ENCODE measurements at regions not wholly inside any gene's neighbourhood (a gene's known extent, or its start where the extent isn't known, plus 50 kb on each side); places are given as distances from the start of the nearest gene placed in this dataset.

DNA sequence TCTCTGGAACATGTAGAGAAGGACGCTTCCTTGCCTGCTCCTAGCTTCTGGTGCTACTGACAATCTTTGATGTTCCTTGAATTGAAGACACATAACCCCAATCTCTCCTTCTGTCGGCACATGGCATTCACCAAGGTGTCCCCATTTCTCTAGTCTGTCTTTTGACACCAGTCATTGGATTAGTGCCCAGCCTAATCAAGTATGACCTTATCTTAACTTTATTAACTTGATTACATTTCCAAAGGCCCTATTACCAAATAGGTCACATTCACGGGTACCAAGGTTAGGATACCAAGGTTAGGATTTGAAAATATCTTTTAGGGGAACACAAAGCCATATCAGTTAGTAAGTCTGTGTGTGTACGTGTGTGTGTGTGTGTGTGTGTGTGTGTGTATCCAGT is 377.9 kb downstream of the CMPK2 start:
- no peak for DNase-seq

DNA sequence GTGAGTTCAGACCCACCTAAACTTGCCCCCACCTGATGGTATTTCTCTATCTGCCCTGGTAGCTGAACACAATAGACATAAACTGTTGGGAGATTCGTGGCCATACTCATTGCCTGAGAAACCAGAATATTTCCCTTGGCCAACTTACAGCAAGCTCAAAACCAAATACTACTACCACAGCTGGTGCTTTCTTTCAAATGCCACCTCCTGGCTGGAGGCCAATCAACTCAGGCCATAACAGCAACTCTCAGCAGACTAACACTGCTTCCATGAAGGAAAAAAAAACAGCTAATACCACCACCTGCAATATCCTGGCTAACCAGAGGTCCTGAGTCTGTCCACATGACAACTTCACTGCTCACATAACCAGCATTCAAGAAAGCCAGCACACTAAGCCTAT is 373.1 kb downstream of the CMPK2 start:
- no peak for DNase-seq

DNA sequence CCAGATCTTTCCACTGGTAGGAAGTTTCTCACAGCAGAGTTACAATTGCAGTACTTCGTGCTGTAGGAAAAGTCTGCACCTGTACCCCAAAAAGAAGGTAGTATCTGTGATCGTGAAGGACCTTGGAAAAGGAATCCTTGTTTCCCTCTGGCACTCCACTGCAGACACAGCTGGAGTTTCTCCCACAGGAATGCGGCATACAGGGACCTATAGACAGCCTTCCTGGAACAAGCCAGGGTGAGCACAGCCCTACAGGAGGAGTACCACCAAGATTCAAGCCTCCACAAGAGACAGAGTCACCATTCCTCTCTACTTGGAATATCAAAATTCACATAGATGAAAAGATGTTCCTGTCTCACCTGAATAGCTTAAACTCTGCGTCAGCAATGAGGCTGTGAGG is 372.4 kb downstream of the CMPK2 start:
- DNase-seq: no peak

DNA sequence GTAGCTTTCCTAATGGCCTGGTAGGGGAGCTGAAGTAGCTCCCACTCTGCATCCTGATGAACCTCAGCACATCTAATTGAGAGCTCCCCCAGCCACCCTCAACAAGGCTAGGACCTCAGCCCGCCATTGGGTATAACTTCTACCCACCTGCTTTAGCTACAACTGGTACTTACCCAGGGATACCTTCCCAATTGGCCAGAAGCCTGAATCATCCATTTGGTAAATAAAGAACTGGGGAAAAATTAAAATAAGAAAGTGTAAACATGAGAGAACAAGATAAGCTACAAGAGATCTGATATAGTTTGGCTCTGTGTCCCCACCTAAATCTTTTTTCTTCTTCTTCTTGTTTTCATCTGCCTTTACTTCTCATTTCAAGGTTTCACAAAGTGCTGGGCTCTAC is 372.0 kb downstream of the CMPK2 start:
- no peak for DNase-seq

DNA sequence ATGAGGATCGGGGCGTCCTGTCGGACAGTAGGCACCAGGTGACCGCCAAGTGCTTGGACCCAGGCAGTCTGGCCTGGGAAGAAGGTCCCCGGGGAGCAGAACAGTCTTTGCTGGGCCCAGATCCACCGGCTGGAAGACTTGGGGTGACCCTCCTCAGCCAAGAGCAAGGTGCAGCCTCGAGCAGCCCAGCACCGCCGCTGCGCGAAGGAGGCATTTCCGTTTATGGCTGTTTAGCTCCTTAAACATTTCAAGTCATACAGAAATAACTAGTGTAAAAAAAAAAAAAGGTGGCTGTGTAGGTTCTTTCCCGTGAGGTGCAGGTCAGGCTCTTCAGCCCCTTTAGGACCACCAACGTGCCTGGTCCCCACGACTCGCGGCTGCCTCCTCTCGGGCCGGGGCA is 370.2 kb downstream of the CMPK2 start:
- no peak for DNase-seq

DNA sequence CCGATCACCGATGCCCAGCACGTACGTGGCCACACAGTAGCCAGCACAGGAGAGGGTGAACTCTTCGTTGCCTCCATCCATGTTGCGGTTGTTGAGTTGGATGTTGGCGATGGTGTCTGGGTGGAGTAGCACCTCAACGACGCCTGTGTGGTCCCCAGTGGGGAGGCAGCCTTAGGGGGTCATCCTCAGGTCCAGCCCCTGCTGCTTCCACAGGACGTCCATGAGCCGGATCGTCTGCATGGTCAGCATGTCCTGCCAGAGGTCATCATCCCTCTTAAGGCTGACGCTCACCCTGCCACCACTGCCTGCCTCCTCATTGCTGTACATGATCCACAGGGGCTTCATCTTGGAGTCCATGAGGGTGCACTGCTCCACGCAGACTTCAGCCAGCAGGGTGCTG is 369.3 kb downstream of the CMPK2 start:
- no peak for DNase-seq

DNA sequence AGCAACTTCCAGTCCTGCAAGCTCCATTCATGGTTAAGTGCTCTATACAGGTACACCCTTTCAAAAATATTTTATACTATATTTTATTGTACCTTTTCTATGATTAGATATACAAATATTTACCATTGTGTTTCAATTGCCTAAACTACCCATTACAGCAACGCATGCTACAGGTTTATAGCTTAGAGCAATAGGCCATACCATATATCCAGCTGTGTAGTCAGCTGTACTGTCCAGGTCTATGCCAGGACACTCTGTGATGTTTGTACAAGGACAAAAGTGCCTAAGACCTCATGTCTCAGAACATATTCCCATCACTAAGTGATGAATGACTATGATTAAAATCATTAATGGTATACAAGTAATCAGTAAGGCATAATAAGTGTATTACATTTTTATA is 368.7 kb downstream of the CMPK2 start:
- no peak for DNase-seq

DNA sequence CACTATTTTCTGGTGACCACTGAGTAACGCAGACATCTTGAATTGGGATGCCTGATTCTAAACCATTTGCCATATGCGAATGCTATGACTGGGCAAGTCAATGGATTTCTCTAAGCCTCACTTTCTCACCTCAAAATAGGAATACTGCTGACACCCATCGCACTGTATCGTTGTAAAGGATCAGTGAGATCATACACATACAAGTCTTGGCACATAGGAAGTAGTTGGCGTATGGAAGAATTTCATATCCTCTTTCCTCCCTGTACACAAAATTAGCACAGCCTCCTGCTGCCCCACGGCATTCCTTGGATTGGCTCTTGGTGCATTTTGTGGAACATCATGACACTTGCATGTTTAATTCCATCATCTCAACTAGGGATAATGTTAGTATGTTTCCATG is 366.9 kb downstream of the CMPK2 start:
- no peak for DNase-seq

DNA sequence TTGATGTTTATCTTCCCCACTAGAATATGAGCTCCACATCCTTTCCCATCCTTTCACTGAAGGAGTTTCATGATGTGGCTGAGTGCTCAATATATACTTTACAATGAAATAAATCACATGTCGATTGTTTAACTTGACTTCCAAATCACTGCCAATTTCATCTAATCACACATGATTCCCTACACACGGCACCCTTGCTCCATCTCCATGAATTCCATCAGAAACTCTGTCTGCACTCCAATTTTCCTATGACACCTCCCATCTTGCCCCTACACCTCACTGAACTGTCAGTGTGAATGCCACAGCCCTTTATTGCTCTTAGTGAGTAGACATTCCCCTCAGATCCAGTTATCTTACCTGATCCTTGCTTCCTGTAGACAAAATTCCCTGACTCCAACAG is 366.0 kb downstream of the CMPK2 start:
- DNase-seq: no peak

DNA sequence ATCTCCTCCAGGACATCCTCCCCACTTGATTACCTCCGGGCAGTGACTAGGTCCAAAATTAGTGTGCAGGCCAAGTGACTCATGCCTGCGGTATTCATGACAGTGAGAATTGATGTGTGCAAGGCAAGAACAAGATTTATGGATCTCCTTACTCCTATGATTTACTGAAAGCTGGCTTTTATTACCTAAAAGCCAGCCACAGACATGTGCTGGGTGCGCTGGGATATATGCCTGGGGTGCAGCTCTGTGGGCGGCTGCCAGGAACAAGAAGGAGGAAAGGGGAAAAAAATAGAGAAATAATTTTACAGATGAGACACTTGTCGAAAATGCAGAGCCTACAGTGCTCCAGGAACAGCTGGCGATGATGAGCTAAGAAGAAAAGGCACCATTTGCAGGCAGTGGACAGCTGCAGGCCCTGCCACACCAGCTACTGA is 359.3 kb downstream of the CMPK2 start:
- DNase-seq: no peak

DNA sequence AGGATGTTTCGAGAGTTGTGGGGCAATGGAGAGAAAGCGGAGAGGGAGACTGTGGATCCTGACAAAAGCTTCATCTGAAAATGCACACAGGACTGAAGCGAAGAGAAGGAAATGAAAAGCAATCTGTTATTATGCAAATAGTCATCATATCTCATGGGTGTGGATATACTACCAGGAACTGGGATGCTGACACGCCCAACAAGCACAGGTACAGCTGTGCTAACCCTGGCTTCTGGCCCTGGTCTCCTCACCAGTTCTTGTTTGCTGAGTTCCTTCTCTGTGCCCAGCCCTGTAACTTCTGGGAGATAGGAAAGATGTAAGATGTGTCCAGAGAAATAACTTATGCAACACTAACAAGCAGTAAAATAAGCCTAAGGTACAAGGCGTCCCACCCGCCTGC is 358.8 kb downstream of the CMPK2 start:
- DNase-seq: no peak

DNA sequence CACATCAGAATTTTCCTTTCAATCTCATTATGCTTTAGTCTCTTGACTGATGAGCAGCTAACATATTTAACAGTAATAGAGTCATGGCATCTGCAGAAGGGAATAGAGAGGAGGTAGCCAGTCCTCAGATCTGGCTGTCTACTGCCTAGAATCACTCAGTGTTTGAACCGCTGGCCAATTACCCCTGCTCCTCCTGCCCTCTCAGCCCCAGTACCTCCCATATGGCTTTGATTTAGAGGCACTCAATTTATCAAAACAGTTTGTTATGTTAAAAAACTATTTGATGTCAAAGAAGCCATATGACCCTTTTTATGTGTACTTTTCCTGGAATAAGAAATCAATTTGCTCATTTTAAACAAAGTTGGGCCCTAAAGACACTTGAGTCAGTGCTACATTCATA is 355.2 kb downstream of the CMPK2 start:
- no peak for DNase-seq

DNA sequence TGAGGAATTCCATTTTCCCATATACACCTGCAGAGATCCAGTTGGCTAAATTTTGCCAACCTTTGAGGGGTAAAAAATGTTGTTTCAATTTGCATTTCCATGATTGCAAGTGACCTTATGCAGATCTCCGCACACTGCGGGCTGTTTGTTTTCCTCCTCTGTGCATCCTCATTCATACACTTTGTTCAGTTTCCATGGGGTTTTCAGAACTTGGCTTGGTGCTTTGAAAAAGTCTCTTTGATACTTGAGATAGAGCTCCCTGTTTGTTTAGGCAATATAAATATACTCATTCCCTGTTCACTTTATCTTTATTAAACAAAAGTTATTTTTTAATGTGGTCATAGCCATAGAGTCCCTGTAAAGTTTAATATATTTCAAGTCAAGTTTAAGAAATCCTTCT is 353.1 kb downstream of the CMPK2 start:
- no peak for DNase-seq

DNA sequence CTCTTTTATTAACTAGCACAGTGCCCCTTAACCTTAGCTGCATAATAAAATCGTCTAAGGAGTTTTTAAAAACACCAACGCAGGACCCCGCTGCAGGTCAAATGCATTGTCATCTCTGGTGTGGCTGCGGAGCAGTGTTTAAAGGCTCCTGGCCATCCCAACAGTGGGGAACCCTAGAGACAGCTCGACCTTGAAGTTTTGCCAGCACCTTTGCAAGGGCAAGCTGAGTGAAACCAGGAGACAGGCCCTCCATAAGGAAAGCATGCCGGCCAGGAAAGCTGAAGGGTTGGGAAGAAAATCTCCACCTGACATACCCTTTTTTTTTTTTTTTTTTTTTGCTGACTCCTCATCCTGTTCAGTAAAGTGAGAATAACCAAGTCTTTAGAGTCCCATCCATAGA is 349.0 kb downstream of the CMPK2 start:
- no peak for DNase-seq

DNA sequence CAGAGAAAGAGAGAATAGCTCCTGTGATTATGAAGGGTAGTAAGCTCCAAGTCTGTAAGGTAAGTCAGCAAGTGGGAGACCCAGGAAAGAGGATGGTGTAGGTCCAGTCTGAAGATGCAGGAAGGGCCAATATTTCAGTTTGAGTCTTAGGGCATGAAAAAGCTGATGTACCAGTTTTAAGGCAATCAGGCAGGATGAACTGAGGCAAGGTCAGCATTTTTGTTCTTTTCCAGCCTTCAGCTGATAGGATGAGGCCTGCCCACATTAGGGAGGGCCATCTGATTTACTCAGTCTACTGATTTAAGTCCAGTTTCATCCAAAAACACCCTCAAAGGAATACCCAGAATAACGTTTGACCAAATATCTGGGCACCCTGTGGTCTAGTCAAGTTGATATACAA is 347.3 kb downstream of the CMPK2 start:
- DNase-seq: no peak

DNA sequence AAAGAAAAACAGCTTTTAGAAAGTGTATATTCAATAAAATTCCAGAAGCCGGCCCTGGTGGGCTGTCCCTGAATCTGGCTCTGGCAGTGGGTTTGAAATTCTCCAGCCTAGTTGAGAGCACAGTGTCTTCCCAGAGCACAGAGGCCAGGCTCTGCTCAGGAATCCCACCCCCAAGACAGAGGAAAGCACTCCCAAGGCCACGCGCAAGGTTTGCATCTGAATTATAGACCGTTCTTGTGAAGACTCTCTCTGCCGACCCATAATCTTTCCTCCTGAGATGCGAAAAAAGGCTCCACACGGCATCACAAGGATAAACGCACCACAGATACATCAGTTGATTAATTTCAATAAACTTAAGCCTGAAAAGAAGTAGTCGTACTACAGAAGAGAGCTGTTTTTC is 342.2 kb downstream of the CMPK2 start:
- no peak for DNase-seq

DNA sequence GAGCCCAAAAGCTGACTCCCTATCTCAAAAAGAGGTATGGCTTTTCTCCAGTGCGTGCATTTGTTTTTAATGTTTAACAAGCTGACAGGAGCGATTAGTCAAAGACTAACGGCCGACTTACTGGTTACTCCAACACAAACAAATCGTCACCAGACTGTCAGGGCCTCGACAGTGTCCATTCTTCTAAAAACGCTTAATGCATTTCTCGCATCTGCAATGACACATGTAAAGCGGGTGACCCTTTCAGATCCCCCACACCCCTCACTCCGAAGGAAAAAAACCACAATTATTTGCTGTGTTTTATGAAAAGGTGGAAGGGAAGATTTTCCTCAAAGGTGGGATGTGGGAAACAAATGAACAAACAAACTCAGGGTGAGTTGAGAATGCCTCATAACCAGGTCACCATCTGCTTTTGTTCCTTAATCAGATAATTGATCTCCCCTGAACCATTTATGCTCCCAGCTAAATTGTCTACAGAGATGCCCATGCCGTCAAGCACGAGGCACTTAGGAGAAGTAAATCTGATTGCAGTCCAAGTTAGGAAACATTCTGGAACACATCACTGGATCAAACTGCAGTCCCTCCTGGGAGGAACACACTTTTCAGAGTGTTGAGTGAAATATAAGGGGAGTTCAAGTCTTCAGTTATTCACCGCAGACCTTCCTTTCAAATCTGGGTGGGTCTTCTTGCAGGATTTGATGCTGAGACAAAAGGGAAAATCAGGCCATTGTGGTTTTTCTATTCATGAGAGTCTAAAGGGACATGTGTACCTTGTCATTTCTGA is 340.8 kb downstream of the CMPK2 start:
- no peak for DNase-seq

DNA sequence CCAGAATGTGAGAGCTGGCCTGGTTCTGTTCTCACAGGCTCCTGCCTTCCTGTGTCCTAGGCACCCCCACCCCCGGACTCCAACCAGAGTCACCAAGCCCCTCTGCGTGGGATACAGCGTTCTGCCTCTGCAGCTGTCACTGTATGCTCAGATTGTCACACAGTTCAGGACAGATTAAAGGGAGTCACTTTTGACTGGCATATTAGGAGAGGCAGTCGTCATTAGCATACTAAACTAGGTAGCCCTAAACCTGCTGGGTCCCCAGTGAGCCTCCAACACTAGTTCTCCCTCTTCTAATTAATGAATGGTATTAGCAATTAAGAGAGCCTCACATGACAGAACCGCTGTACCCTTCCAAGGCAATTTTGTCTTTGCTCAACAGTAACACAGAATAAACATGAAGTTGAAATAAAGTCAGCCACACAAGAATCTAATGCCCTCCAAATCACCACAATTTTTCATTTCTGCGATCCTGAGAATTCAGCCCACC is 340.2 kb downstream of the CMPK2 start:
- DNase-seq: no peak

DNA sequence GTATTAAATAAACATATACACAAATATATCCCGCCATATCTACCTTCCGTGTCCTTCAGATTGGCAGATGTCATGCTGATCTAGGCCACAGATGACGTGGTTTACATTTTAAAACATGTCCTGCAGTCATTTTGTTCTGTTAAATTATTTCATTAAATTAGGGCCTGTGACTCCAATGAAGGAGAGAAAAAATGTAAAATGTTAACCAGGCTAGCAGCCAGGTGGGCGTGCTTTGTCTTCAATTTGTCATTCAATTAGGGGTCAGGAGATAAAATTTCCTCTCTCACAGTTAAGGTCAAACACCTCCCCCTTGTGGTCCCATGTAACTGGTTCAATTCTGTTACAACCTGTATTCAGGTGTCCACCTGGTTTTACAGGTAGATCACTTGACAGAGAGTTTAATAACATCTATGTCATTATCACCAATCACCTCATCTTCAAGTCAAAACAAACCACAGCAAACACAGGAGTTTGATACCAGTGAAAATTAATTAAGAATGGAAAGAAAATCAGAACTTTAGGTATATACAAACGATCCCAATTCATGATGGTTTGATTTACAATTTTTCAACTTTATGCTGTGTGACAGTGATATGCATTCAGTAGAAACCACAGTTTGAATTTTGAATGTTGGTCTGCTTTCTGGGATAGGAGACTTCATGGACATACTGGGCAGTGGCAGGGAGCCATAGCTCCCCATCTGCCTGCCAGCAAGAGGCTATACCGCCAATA is 339.4 kb downstream of the CMPK2 start:
- DNase-seq: no peak

DNA sequence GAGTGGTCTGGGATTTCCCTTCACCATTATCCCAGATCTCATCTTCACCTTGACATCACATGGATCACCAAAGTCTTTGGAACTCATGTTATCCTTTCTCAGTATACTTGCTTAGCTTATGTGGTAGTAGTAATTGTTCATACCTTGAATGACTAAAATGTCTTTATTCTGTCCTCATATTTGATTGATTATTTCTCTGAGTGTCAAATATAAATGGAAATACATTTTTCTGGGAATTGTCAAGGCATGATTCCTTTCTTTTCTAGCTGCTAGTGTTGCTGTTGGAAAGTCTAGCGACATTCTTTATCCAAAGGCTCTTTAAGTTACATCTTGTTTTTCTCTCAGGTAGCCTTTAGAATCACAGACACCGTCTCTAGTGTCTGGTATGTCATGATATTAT is 334.4 kb downstream of the CMPK2 start:
- no peak for DNase-seq

DNA sequence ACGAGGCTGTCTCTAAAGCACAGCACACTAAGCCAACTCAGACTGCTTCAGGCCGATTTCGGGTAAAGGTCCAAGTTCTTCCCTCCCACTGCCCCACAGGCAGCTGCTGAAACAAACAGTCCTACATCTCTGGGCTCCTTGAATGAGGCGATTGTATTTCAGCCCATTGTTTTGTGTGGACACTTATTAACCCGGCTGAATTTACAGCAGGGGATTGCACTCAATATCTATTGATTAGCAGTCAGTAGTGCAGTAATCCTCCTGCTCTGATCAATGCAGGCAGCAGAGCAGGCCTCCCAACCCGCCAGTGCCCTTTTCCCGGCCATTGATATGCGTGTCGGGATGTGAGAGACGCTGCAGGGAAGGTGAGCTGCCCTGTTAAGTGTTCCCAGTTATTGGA is 330.1 kb downstream of the CMPK2 start:
- no peak for DNase-seq

DNA sequence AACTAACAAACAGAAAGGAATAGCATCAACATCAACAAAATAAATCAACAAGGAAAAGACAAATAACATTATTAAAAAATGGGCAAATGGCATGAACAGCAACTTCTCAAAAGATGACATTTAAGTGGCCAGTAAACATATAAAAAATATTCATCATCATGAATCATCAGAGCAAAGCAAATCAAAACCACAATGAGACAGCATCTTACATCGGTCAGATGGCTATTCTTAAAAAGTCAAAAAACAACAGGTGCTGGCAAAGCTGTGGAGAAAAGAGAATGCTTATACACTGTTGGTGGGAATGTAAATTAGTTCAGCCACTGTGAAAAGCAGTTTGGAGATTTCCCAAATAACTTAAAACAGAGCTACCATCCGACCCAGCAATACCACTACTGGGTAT is 327.1 kb downstream of the CMPK2 start:
- DNase-seq: no peak

DNA sequence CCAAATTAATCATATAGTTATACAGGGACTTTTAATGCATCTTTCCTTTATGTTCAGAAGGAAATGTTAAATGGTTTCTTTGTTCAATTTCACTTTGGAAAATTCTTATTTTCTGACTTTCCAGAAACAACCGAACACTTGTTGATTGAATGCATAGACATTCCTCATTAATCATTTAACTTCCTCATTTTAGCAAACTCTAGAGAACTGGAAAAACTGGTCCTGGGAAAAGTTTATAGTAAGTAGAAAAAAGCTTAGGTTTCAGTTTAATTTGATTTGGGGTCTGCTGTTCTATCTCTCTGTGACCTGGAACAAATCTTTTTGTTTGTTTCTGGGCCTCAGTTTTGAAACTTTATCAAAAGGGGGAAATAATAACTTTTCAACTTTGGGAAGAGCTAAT is 320.4 kb downstream of the CMPK2 start:
- no peak for DNase-seq

DNA sequence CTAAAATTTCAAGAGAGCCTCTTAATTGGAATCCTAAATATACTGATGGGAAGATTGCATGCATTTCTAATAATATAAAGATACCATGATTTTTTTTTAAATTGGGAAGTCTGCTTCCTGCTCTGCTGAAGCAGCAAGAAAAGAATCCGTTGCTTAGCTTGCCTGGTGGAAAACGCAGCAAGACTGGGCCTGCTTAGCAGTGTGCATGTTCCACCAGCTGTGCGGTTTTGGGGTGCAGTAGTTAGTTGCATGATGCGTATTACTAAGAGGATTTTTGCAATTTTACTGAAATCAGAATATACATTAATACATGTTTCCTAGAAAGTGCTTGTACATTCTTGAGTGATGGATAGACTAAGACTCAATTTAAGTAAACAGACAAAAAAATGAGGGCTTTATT is 319.9 kb downstream of the CMPK2 start:
- no peak for DNase-seq

DNA sequence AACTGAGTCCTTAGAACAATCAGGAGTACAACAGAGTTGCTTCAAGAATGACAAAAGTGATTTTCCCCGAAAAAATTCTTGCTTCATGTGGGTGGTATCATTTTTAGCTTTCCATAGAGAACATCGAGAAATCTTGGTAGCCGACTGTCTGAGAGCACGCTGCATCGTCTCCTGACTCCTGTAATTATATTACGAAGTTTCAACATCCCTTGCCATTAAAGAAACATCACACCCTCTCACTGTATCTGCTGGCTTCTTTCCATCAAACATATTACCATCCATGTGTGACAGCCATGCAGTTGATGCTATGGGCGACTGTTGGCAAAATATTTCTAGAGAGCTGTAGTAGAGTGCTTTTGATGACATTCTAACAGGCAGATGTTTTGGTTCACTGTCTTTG is 311.2 kb downstream of the CMPK2 start:
- no peak for DNase-seq
